Upper lobe of left lung (tissue), 6 donors: ENCODE measurements at regions not wholly inside any gene's neighbourhood (a gene's known extent, or its start where the extent isn't known, plus 50 kb on each side); places are given as distances from the start of the nearest gene placed in this dataset.
"Not testable (repeated sequence)": the region's sequence is repeated elsewhere in the genome, so short reads cannot be mapped to it uniquely, and the experiment has no call there.

ENCODE experiments used
- ATAC-seq, 2 donors: fragments of 200-7000 bp; cut with Tn5 transposase; one replicate each; pipeline ENCODE4 v1.9.1; 2022; ENCODE audit warnings: mild to moderate bottlenecking in 2 of 2, moderate library complexity in 2 of 2; ENCODE audit not compliant: low FRiP score in 2 of 2
- DNase-seq, 2 donors: peaks; one replicate each; pipeline ENCODE4 v3.0.0-alpha.2; 2019 to 2020
- H3K27ac ChIP-seq, 4 donors: fragments of 200-600 bp; sonication (generic); one replicate each; pipeline ENCODE4 v1.5.1; 2016 to 2019
- H3K27me3 ChIP-seq, 4 donors: fragments of 200-600 bp; sonication (generic); one replicate each; pipeline ENCODE4 v1.5.1; 2017 to 2019
- H3K36me3 ChIP-seq, 4 donors: fragments of 200-600 bp; sonication (generic); one replicate each; pipeline ENCODE4 v1.5.1; 2016 to 2019
- H3K4me1 ChIP-seq, 4 donors: fragments of 200-600 bp; sonication (generic); one replicate each; pipeline ENCODE4 v1.5.1; 2018 to 2019
- H3K4me3 ChIP-seq, 4 donors: fragments of 200-600 bp; sonication (generic); one replicate each; pipeline ENCODE4 v1.5.1; 2017 to 2019; ENCODE audit warnings: mild to moderate bottlenecking in 2 of 4, moderate library complexity in 1 of 4
- H3K9me3 ChIP-seq, 4 donors: fragments of 200-600 bp; sonication (generic); one replicate each; pipeline ENCODE4 v1.5.1; 2018 to 2019
- EP300 ChIP-seq, 4 donors: sonication (generic); formaldehyde crosslinking; IDR thresholded peaks; one replicate each; pipeline ENCODE4 v1.5.1; 2017; ENCODE audit warnings: antibody characterized with exemption in 4 of 4, control low read depth in 2 of 4
- POLR2A ChIP-seq, 4 donors: fragments of 450-650 bp; IDR thresholded peaks; one replicate each; pipeline ENCODE4 v1.5.1; 2016 to 2017; ENCODE audit warnings: antibody characterized with exemption in 4 of 4, mild to moderate bottlenecking in 2 of 4
- POLR2AphosphoS5 ChIP-seq, 2 donors: sonication (generic); formaldehyde crosslinking; IDR thresholded peaks; one replicate each; pipeline ENCODE4 v1.5.1; 2017; ENCODE audit warnings: antibody characterized with exemption in 2 of 2
- WGBS, 2 donors: methylation state at CpG; one replicate each; pipeline ENCODE4 v1.1.5; 2017 to 2018; 5-methylcytosine and 5-hydroxymethylcytosine counted together
- TF ChIP-seq, protein P1 (sequence below), 6 experiments: fragments of 450-650 bp in 4 of 6; fragments of 200-600 bp in 2 of 6; sonication (generic) in 2 of 6; IDR thresholded peaks; one replicate each; pipeline ENCODE4 v1.5.1; 2016 to 2019; ENCODE audit warnings: antibody characterized with exemption in 6 of 6
- donor health status: DM: no; HTN: no; CAD: no; lungs with moderate emphysema.
- donor health status: DM: no; HTN: yes; CAD: no; lungs with severe emphysema.

GRCh38 chr6:134772671-134773360 is 177.1 kb downstream of the ALDH8A1 start:
- no peaks in the 10 kb centered on the region for H3K36me3 ChIP-seq
- H3K27ac ChIP-seq = no peak overlapping the region
- no peak for ATAC-seq
- TF ChIP-seq POLR2AphosphoS5 (IDR thresholded peaks at IDR 0.05) = no peak
- no peak overlapping the region for H3K4me3 ChIP-seq
- no peaks in the 10 kb centered on the region for H3K4me1 ChIP-seq
- 92 to 95% methylated on average over 6 of the region's 6 CpGs for WGBS, 2 donors
- H3K9me3 ChIP-seq = no peaks in the 10 kb centered on the region
- no peaks in the 10 kb centered on the region for H3K27me3 ChIP-seq
- peak in 1 of 2 donors; percentile 3 for DNase-seq

DNA sequence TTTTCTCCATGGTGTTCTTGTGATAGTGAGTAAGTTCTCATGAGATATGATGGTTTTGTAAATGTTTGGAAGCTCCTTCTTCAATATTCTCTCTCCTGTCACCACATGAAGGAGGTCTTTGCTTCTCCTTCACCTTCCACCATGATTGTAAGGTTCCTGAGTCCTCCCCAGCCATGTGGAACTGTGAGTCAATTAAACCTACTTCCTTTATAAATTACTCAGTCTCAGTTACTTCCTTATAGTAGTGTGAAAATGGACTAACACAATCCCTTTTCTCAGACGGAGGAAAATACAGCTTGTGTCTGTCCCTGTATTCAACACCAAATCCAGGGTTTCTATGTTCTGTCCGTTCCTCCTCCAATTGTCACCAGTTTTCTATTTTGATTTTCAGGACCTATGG is 181.0 kb downstream of the ALDH8A1 start:
- Histone ChIP-seq H3K27ac (no peak overlapping the region), H3K36me3 (no peaks in the 10 kb centered on the region), H3K4me3 (no peak overlapping the region), H3K9me3 (no peaks in the 10 kb centered on the region), H3K4me1 (no peaks in the 10 kb centered on the region), H3K27me3 (no peaks in the 10 kb centered on the region)
- DNase-seq = no peak
- ATAC-seq = no peak
- WGBS, 2 donors = 81 to 83% methylated on average over 2 of the region's 2 CpGs
- no peak for TF ChIP-seq POLR2A (IDR thresholded peaks at IDR 0.05)
- no peak for TF ChIP-seq EP300 (IDR thresholded peaks at IDR 0.05)
- TF ChIP-seq, protein P1, sequence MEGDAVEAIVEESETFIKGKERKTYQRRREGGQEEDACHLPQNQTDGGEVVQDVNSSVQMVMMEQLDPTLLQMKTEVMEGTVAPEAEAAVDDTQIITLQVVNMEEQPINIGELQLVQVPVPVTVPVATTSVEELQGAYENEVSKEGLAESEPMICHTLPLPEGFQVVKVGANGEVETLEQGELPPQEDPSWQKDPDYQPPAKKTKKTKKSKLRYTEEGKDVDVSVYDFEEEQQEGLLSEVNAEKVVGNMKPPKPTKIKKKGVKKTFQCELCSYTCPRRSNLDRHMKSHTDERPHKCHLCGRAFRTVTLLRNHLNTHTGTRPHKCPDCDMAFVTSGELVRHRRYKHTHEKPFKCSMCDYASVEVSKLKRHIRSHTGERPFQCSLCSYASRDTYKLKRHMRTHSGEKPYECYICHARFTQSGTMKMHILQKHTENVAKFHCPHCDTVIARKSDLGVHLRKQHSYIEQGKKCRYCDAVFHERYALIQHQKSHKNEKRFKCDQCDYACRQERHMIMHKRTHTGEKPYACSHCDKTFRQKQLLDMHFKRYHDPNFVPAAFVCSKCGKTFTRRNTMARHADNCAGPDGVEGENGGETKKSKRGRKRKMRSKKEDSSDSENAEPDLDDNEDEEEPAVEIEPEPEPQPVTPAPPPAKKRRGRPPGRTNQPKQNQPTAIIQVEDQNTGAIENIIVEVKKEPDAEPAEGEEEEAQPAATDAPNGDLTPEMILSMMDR (IDR thresholded peaks at IDR 0.05) = no peak
- no peak for TF ChIP-seq POLR2AphosphoS5 (IDR thresholded peaks at IDR 0.05)

DNA sequence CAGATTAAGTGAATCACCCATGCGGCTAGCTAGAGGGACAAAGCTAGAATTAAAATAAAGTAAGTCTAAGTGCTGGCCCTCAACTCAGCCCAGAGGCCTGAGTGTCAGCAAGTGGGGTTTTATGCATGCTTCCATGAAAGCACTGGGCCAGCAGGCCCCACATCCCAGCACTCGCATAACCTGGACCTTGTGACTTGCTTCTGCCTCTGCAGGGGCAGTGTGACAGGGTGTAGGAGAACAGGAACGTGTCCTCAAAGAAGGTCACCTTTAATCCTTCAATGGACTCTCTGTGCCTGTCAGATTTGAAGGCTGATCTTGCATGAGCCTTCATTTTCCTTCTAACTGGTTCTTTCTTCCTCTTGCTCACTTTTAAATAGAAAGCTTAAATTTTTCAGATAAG is 183.4 kb downstream of the ALDH8A1 start:
- no peak for TF ChIP-seq POLR2AphosphoS5 (IDR thresholded peaks at IDR 0.05)
- no peak for TF ChIP-seq POLR2A (IDR thresholded peaks at IDR 0.05)
- no peak for TF ChIP-seq EP300 (IDR thresholded peaks at IDR 0.05)
- TF ChIP-seq, protein P1 (IDR thresholded peaks at IDR 0.05) = no peak
- DNase-seq = no peak
- Histone ChIP-seq H3K4me1 (no peaks in the 10 kb centered on the region), H3K9me3 (no peaks in the 10 kb centered on the region), H3K27ac (no peak overlapping the region), H3K27me3 (no peaks in the 10 kb centered on the region), H3K4me3 (no peak overlapping the region), H3K36me3 (no peaks in the 10 kb centered on the region)
- no peak for ATAC-seq
- 51 to 94% methylated on average over 3 of the region's 3 CpGs for WGBS, 2 donors

DNA sequence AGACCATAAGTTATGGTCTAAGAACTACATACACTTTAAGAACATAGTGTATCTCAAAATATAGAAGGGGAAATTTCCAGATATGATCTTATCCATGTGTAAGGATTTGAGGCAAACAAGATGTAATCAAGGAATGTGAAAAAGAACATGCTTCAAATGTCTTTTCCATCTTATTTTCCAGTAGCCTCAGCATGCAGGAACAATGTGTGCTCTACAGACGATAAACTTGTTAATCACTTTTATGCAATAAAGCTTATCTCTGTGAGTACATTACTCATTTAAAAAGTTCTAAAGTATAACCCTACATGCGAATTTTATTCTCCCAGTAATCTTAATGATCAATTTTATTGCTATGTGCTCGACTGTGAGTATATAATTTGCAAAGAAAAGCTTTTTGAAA is 185.2 kb downstream of the ALDH8A1 start:
- ATAC-seq = no peak
- WGBS, 2 donors = 80 to 88% methylated on average over 3 of the region's 3 CpGs
- Histone ChIP-seq H3K27me3 (no peaks in the 10 kb centered on the region), H3K4me1 (no peaks in the 10 kb centered on the region), H3K27ac (no peak overlapping the region), H3K36me3 (no peaks in the 10 kb centered on the region), H3K4me3 (no peak overlapping the region), H3K9me3 (no peaks in the 10 kb centered on the region)
- TF ChIP-seq POLR2A (IDR thresholded peaks at IDR 0.05) = no peak
- no peak for TF ChIP-seq POLR2AphosphoS5 (IDR thresholded peaks at IDR 0.05)
- no peak for DNase-seq

GRCh38 chr6:134763575-134763974 is 186.3 kb downstream of the ALDH8A1 start:
- 94 to 97% methylated on average over 3 of the region's 3 CpGs for WGBS, 2 donors
- not testable (repeated sequence) for H3K36me3 ChIP-seq, DNase-seq, H3K4me1 ChIP-seq, H3K27me3 ChIP-seq, ATAC-seq, H3K4me3 ChIP-seq, H3K9me3 ChIP-seq, H3K27ac ChIP-seq

DNA sequence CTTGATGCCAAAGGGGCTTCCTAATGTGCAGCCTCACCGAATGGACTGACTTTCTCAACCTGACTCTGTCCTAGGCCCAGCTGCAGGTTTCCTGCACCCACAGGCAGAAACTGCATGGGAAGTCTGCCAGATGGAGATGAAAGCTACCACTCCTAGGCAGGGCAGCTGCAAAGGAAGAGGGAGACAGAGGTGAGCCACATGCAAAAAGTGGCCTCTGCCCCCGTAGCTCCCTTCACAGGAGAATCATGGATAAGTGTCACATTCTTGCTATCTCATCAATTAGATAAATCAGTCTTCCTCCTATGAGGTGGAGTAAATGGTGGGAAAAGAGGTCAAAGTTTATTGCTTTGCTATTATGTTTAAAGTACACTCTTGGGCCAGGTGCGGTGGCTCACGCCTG is 191.3 kb downstream of the ALDH8A1 start:
- Histone ChIP-seq H3K27me3 (no peaks in the 10 kb centered on the region), H3K27ac (no peak overlapping the region), H3K36me3 (no peaks in the 10 kb centered on the region), H3K4me3 (no peak overlapping the region), H3K4me1 (no peaks in the 10 kb centered on the region), H3K9me3 (no peaks in the 10 kb centered on the region)
- TF ChIP-seq, protein P1 (IDR thresholded peaks at IDR 0.05) = no peak
- TF ChIP-seq EP300 (IDR thresholded peaks at IDR 0.05) = no peak
- TF ChIP-seq POLR2AphosphoS5 (IDR thresholded peaks at IDR 0.05) = no peak
- no peak for TF ChIP-seq POLR2A (IDR thresholded peaks at IDR 0.05)
- WGBS, 2 donors = 93 to 98% methylated on average over 4 of the region's 4 CpGs
- ATAC-seq (no peak), DNase-seq (no peak)
